ENCODE measurements at regions not wholly inside any gene's neighbourhood (a gene's known extent, or its start where the extent isn't known, plus 50 kb on each side); places are given as distances from the start of the nearest gene placed in this dataset.
A peak's percentile ranks its signal among the peaks of the same experiment; 100 is the strongest.

GRCh38 chr3:71936681-71937080 lies 151.7 kb upstream of the PROK2 start:
- no peak for TF ChIP-seq CTCF (conservative IDR thresholded peaks at IDR 0.05; ENCODE audit: low read depth, low read length)
- no peak for DNase-seq (ENCODE audit: low read depth)

GRCh38 chr3:71934520-71935270 lies 149.7 kb upstream of the PROK2 start:
- DNase-seq (ENCODE audit: low read depth), result no peak
- no peak overlapping the region for H3K4me3 ChIP-seq (ENCODE audit: low read depth, low read length)
- TF ChIP-seq CTCF (conservative IDR thresholded peaks at IDR 0.05; ENCODE audit: low read depth, low read length), result no peak

More at GRCh38 chr3:71936681-71937080, 151.7 kb upstream of the PROK2 start:
- no peak overlapping the region for H3K4me3 ChIP-seq (ENCODE audit: low read depth, low read length)

GRCh38 chr3:71931922-71932321 lies 147.0 kb upstream of the PROK2 start:
- DNase-seq (ENCODE audit: low read depth), result no peak
- H3K4me3 ChIP-seq (ENCODE audit: low read depth, low read length), result no peak overlapping the region
- TF ChIP-seq CTCF (conservative IDR thresholded peaks at IDR 0.05; ENCODE audit: low read depth, low read length), result no peak

GRCh38 chr3:71930056-71930991 lies 145.4 kb upstream of the PROK2 start:
- peak; percentile 38 for DNase-seq (ENCODE audit: low read depth)
- TF ChIP-seq CTCF (conservative IDR thresholded peaks at IDR 0.05; ENCODE audit: low read depth, low read length), result peak; percentile 50
- no peak overlapping the region for H3K4me3 ChIP-seq (ENCODE audit: low read depth, low read length)

- H3K4me3 ChIP-seq (ENCODE audit: low read depth, low read length), result no peak overlapping the region
- DNase-seq (ENCODE audit: low read depth), result no peak
- TF ChIP-seq CTCF (conservative IDR thresholded peaks at IDR 0.05; ENCODE audit: low read depth, low read length), result no peak
Observed at GRCh38 chr3:71928212-71928611, 143.3 kb upstream of the PROK2 start.

GRCh38 chr3:71927505-71928066 lies 142.6 kb upstream of the PROK2 start:
- H3K4me3 ChIP-seq (ENCODE audit: low read depth, low read length), result no peak overlapping the region
- TF ChIP-seq CTCF (conservative IDR thresholded peaks at IDR 0.05; ENCODE audit: low read depth, low read length), result no peak
- no peak for DNase-seq (ENCODE audit: low read depth)
